C4-2B (cell line): ENCODE measurements at regions not wholly inside any gene's neighbourhood (a gene's known extent, or its start where the extent isn't known, plus 50 kb on each side); places are given as distances from the start of the nearest gene placed in this dataset.

Experiments
- H3K27ac ChIP-seq: fragments of 450-650 bp; 2 replicates; pipeline ENCODE4 v1.5.1; 2017
- ZFX ChIP-seq: fragments of 450-650 bp; IDR thresholded peaks from 2 replicates; pipeline ENCODE4 v1.6.1; 2017
- TF ChIP-seq, protein P1 (sequence below): fragments of 450-650 bp; conservative IDR thresholded peaks from 2 replicates; pipeline ENCODE4 v1.5.1; 2017; ENCODE audit warnings: mild to moderate bottlenecking

DNA sequence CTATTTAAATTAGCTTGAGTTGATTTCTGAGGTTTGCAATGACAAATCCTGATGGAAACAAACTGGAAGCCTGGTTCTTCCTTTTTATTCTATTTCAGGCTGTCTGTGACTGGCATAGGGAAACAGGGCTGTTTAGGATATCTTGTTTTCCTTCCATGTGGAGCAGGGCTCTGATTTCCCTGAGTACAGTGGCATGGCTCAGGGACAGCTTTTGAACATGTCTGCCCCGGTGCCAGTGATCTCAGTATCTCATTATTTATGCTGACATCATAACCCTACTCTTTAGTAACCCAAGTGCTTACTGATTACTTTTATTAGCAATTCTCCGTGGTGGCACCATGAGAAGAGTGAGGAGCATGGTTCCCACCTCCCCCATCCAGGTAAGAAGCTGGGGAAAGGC, 720.3 kb downstream of the GALR1 start:
- no peak overlapping the region for H3K27ac ChIP-seq
- TF ChIP-seq ZFX = no peak
- TF ChIP-seq, protein P1, sequence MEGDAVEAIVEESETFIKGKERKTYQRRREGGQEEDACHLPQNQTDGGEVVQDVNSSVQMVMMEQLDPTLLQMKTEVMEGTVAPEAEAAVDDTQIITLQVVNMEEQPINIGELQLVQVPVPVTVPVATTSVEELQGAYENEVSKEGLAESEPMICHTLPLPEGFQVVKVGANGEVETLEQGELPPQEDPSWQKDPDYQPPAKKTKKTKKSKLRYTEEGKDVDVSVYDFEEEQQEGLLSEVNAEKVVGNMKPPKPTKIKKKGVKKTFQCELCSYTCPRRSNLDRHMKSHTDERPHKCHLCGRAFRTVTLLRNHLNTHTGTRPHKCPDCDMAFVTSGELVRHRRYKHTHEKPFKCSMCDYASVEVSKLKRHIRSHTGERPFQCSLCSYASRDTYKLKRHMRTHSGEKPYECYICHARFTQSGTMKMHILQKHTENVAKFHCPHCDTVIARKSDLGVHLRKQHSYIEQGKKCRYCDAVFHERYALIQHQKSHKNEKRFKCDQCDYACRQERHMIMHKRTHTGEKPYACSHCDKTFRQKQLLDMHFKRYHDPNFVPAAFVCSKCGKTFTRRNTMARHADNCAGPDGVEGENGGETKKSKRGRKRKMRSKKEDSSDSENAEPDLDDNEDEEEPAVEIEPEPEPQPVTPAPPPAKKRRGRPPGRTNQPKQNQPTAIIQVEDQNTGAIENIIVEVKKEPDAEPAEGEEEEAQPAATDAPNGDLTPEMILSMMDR = no peak

- TF ChIP-seq, protein P1 = no peak
- TF ChIP-seq ZFX = no peak
- H3K27ac ChIP-seq = no peak overlapping the region
These were observed 721.2 kb downstream of the GALR1 start for GRCh38 chr18:77970814-77971213.

DNA sequence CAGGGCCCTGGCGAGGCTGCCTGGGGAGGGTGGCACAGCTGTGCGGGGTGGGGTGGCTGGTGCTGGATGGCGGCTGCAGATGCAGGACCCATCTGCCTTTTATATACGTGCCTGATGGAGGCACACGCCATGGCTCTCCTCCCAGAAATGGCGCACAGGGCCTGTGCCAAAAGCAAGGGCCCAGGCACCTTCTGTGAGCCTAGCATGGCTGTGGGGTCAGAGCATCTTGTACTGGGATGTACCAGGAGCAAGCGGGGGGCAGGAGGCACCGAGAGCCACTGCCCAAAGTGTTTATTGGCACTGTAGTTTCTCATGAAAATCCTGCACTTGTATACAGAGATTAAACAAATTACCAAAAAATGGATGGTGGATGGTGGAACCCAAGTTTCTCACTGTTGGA, 724.1 kb downstream of the GALR1 start:
- TF ChIP-seq ZFX = no peak
- TF ChIP-seq, protein P1 = no peak
- no peak overlapping the region for H3K27ac ChIP-seq

GRCh38 chr18:77974329-77974728, 724.7 kb downstream of the GALR1 start:
- no peak overlapping the region for H3K27ac ChIP-seq
- TF ChIP-seq, protein P1 = no peak
- TF ChIP-seq ZFX = no peak

DNA sequence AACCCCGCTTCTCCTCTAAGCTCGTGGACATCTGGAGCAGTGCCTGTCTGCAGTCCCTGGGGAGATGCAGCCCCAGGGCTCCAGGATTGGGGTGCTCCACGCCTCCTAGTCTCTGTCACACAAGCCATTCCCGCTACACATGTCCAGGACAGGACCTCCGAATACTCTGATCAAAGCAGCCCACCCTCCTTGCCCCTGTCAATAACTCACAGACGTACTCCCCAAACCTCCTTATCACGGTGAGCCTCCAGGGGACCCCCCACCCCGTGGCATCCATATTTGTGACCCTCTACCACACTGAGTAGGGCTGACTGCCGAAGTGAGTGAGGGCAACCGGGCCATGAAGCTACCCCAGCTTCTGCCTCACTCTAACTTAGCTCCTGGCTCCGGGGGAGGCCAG, 727.7 kb downstream of the GALR1 start:
- H3K27ac ChIP-seq = no peak overlapping the region
- no peak for TF ChIP-seq ZFX
- TF ChIP-seq, protein P1 = no peak

DNA sequence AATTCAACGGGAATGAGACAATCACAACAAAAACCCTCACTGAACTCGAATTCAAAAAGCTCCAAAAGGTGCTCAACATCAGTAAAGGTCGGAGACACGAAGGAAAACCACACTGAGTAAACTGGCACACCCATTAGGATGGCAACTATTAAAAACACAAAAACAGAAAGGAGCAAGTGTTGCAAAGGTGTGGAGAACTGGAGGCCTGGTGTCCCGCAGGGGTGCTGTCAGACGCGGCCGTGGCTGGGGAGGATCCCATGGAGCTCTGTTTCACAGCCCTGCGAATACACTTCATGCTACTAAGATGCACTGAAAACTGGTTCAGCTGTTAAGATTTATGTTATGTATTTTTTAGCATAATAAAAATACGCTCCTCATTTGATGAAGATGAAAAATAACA, 730.6 kb downstream of the GALR1 start:
- TF ChIP-seq, protein P1 = no peak
- no peak for TF ChIP-seq ZFX
- H3K27ac ChIP-seq = no peak overlapping the region

- no peak overlapping the region for H3K27ac ChIP-seq
- TF ChIP-seq, protein P1 = no peak
- TF ChIP-seq ZFX = no peak
These were observed 732.2 kb downstream of the GALR1 start for GRCh38 chr18:77981874-77982273.
